Liver (tissue), 8 donors: ENCODE measurements at regions not wholly inside any gene's neighbourhood (a gene's known extent, or its start where the extent isn't known, plus 50 kb on each side); places are given as distances from the start of the nearest gene placed in this dataset.

Source experiments
- DNase-seq: peaks from one replicate; pipeline ENCODE4 v3.0.0-alpha.2; 2017; ENCODE audit warnings: low spot score
- H3K27ac ChIP-seq, 2 donors: one replicate each; pipeline ENCODE4 v1.7.0; 2013; ENCODE audit warnings: inconsistent platforms in 2 of 2, low read length in 2 of 2, control low read depth in 1 of 2, low read depth in 1 of 2, mild to moderate bottlenecking in 1 of 2
- H3K27me3 ChIP-seq, 4 donors: one replicate each; pipeline versions ENCODE4 v1.6.1 to v1.7.0; 2013; ENCODE audit warnings: low read length in 3 of 4, inconsistent platforms in 1 of 4, mild to moderate bottlenecking in 1 of 4, moderate library complexity in 1 of 4; ENCODE audit not compliant: control insufficient read depth in 4 of 4, insufficient read depth in 4 of 4
- H3K36me3 ChIP-seq, 4 donors: one replicate each; pipeline versions ENCODE4 v1.6.1 to v1.7.0; 2013; ENCODE audit warnings: low read length in 3 of 4, mild to moderate bottlenecking in 3 of 4, low read depth in 1 of 4, moderate library complexity in 1 of 4; ENCODE audit not compliant: control insufficient read depth in 4 of 4, insufficient read depth in 3 of 4
- H3K4me1 ChIP-seq, 4 donors: one replicate each; pipeline versions ENCODE4 v1.6.1 to v1.7.0; 2013; ENCODE audit warnings: low read length in 3 of 4, mild to moderate bottlenecking in 3 of 4, moderate library complexity in 1 of 4; ENCODE audit not compliant: control insufficient read depth in 4 of 4, insufficient read depth in 4 of 4
- H3K4me3 ChIP-seq, 3 donors: one replicate each; pipeline versions ENCODE4 v1.6.1 to v1.7.0; 2013; ENCODE audit warnings: low read length in 3 of 3, control low read depth in 1 of 3, low read depth in 1 of 3, mild to moderate bottlenecking in 1 of 3
- H3K9ac ChIP-seq, 2 donors: one replicate each; pipeline ENCODE4 v1.7.0; 2013; ENCODE audit warnings: low read length in 2 of 2, mild to moderate bottlenecking in 2 of 2, moderate library complexity in 2 of 2, control low read depth in 1 of 2, low read depth in 1 of 2
- H3K9me3 ChIP-seq, 4 donors: one replicate each; pipeline versions ENCODE4 v1.6.1 to v1.7.0; 2013; ENCODE audit warnings: low read length in 3 of 4; ENCODE audit not compliant: control insufficient read depth in 4 of 4
- ATF3 ChIP-seq: IDR thresholded peaks from 2 replicates; pipeline ENCODE4 v1.6.1; 2016; ENCODE audit warnings: antibody characterized with exemption
- EGR1 ChIP-seq, 2 donors: IDR thresholded peaks; 2 replicates each; pipeline ENCODE4 v1.6.1; 2016 to 2018; ENCODE audit warnings: antibody characterized with exemption in 2 of 2, low read depth in 2 of 2
- FOXA1 ChIP-seq: IDR thresholded peaks from 2 replicates; pipeline ENCODE4 v1.6.1; 2016; ENCODE audit warnings: antibody characterized with exemption
- FOXA2 ChIP-seq: IDR thresholded peaks from 2 replicates; pipeline ENCODE4 v1.6.1; 2016; ENCODE audit warnings: antibody characterized with exemption
- GABPA ChIP-seq, 2 donors: IDR thresholded peaks in 1 of 2; conservative IDR thresholded peaks in 1 of 2; 2 replicates each; pipeline ENCODE4 v1.6.1; 2016; ENCODE audit warnings: antibody characterized with exemption in 2 of 2, mild to moderate bottlenecking in 1 of 2, moderate library complexity in 1 of 2
- HNF4A ChIP-seq, 2 donors: conservative IDR thresholded peaks; 2 replicates each; pipeline ENCODE4 v1.6.1; 2016; ENCODE audit warnings: antibody characterized with exemption in 2 of 2, mild to moderate bottlenecking in 2 of 2
- HNF4G ChIP-seq: IDR thresholded peaks from 2 replicates; pipeline ENCODE4 v1.6.1; 2016; ENCODE audit warnings: antibody characterized with exemption
- JUND ChIP-seq, 2 donors: IDR thresholded peaks; 2 replicates each; pipeline ENCODE4 v1.6.1; 2016; ENCODE audit warnings: antibody characterized with exemption in 2 of 2
- NR2F2 ChIP-seq: IDR thresholded peaks from 2 replicates; pipeline ENCODE4 v1.6.1; 2016; ENCODE audit warnings: antibody characterized with exemption
- RXRA ChIP-seq, 2 donors: IDR thresholded peaks; 2 replicates each; pipeline ENCODE4 v1.6.1; 2017 to 2018; ENCODE audit warnings: antibody characterized with exemption in 2 of 2, mild to moderate bottlenecking in 1 of 2
- SP1 ChIP-seq: IDR thresholded peaks from 2 replicates; pipeline ENCODE4 v1.6.1; 2018; ENCODE audit warnings: antibody characterized with exemption, mild to moderate bottlenecking
- TAF1 ChIP-seq: conservative IDR thresholded peaks from 2 replicates; pipeline ENCODE4 v1.6.1; 2016; ENCODE audit warnings: antibody characterized with exemption, mild to moderate bottlenecking
- YY1 ChIP-seq: IDR thresholded peaks from 2 replicates; pipeline ENCODE4 v1.6.1; 2016; ENCODE audit warnings: antibody characterized with exemption, mild to moderate bottlenecking
- ZBTB33 ChIP-seq: IDR thresholded peaks from 2 replicates; pipeline ENCODE4 v1.6.1; 2016; ENCODE audit warnings: antibody characterized with exemption
- WGBS: extraction: QIAGEN DNeasy Blood & Tissue Kit; methylation state at CpG from one replicate; pipeline ENCODE4 v1.1.7; 2013; 5-methylcytosine and 5-hydroxymethylcytosine counted together
- TF ChIP-seq, protein P1 (sequence below): IDR thresholded peaks from 2 replicates; pipeline ENCODE4 v1.6.1; 2016; ENCODE audit warnings: antibody characterized with exemption, mild to moderate bottlenecking
- TF ChIP-seq, protein P2 (sequence below): IDR thresholded peaks from 2 replicates; pipeline ENCODE4 v1.6.1; 2016; ENCODE audit warnings: antibody characterized with exemption
- TF ChIP-seq, protein P3 (sequence below): fragments of 150-350 bp; IDR thresholded peaks from 2 replicates; pipeline ENCODE4 v1.5.1; 2017; ENCODE audit warnings: improper control_type of control experiment, low read depth, low read length; ENCODE audit not compliant: missing input control
- donor health status: healthy.
- donor health status: healthy.
- donor health status: healthy.
- donor health status: healthy.
- donor health status: healthy.

DNA sequence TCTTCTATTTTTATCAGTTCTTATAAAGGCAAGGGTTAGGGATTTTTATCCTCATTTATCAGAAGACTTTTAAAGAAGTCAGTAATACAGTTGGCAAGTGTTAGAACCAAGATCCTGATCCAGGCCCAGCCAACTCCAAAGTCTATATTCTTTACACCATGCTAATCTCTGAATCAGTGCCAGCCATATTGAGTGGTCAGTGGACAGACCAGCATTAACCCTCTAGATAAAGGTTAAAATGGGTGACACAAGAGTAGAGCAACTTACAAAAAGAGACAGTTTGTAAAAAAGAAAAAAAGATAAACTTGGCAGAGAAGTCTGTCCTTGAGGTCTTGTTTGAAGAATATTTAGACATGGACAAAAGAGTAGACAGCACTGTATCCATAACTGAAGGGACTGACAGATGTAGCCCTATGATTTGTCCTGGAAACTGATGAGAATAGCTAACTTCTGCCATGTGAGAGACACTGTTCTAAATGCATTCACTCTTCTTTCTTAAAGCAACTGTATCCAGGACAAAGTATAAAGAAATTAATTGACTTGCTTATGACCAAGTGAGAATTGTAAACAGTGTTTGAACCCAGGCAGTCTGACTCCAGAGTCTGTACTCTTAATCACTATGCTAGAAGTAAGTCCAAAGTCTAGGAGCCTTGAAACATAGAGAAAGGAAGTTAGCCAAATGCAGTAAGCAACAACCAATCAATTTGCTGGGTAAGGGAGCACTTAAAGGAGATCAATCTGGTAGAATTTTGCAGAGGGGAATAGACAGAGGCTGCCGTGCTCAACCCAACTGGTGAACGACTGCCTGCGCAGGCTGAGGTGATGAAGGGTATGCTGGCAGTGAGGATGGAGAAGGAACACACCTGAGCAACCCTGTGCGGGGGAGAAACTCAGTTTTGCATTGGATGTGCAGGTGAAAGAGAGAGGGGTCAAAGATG is 103.7 kb downstream of the TTC6 start:
- Histone ChIP-seq H3K9me3 (no peaks in the 10 kb centered on the region), H3K4me3 (no peak overlapping the region), H3K9ac (no peak overlapping the region), H3K27me3 (no peaks in the 10 kb centered on the region), H3K4me1 (no peaks in the 10 kb centered on the region), H3K27ac (no peak overlapping the region), H3K36me3 (peaks cover 0 to 9% (median 0%) of the 10 kb centered on the region in 4 donors)
- WGBS, result 91% methylated on average over 4 of the region's 4 CpGs
- TF ChIP-seq, protein P1, sequence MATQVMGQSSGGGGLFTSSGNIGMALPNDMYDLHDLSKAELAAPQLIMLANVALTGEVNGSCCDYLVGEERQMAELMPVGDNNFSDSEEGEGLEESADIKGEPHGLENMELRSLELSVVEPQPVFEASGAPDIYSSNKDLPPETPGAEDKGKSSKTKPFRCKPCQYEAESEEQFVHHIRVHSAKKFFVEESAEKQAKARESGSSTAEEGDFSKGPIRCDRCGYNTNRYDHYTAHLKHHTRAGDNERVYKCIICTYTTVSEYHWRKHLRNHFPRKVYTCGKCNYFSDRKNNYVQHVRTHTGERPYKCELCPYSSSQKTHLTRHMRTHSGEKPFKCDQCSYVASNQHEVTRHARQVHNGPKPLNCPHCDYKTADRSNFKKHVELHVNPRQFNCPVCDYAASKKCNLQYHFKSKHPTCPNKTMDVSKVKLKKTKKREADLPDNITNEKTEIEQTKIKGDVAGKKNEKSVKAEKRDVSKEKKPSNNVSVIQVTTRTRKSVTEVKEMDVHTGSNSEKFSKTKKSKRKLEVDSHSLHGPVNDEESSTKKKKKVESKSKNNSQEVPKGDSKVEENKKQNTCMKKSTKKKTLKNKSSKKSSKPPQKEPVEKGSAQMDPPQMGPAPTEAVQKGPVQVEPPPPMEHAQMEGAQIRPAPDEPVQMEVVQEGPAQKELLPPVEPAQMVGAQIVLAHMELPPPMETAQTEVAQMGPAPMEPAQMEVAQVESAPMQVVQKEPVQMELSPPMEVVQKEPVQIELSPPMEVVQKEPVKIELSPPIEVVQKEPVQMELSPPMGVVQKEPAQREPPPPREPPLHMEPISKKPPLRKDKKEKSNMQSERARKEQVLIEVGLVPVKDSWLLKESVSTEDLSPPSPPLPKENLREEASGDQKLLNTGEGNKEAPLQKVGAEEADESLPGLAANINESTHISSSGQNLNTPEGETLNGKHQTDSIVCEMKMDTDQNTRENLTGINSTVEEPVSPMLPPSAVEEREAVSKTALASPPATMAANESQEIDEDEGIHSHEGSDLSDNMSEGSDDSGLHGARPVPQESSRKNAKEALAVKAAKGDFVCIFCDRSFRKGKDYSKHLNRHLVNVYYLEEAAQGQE, result no peak
- TF ChIP-seq FOXA1 (no peak), HNF4A (conservative IDR thresholded peaks at IDR 0.05) (peak in 1 of 2 donors; percentile 33), YY1 (no peak), GABPA (IDR thresholded peaks at IDR 0.05 in 1 of 2, conservative IDR thresholded peaks at IDR 0.05 in 1 of 2) (no peak), SP1 (no peak), ZBTB33 (no peak)
- TF ChIP-seq, protein P2, sequence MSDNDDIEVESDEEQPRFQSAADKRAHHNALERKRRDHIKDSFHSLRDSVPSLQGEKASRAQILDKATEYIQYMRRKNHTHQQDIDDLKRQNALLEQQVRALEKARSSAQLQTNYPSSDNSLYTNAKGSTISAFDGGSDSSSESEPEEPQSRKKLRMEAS, result no peak
- no peak for DNase-seq

GRCh38 chr14:37707716-37708115 is 112.3 kb downstream of the TTC6 start:
- DNase-seq, result no peak
- H3K4me1 ChIP-seq, result peaks cover 0 to 17% (median 13%) of the 10 kb centered on the region in 4 donors
- no peak overlapping the region for H3K4me3 ChIP-seq
- 86% methylated on average over 2 of the region's 2 CpGs for WGBS
- no peaks in the 10 kb centered on the region for H3K27me3 ChIP-seq
- H3K36me3 ChIP-seq, result peaks cover 0 to under 1% (median 0%) of the 10 kb centered on the region in 4 donors
- TF ChIP-seq ATF3 (no peak), RXRA (IDR thresholded peaks at IDR 0.05) (no peak), FOXA2 (no peak), TAF1 (no peak), HNF4A (conservative IDR thresholded peaks at IDR 0.05) (no peak), JUND (IDR thresholded peaks at IDR 0.05) (no peak), SP1 (no peak), EGR1 (IDR thresholded peaks at IDR 0.05; ENCODE audit: low read depth in 2 of 2) (no peak), NR2F2 (no peak), HNF4G (no peak), YY1 (no peak)
- TF ChIP-seq, protein P1, result no peak
- TF ChIP-seq, protein P3, sequence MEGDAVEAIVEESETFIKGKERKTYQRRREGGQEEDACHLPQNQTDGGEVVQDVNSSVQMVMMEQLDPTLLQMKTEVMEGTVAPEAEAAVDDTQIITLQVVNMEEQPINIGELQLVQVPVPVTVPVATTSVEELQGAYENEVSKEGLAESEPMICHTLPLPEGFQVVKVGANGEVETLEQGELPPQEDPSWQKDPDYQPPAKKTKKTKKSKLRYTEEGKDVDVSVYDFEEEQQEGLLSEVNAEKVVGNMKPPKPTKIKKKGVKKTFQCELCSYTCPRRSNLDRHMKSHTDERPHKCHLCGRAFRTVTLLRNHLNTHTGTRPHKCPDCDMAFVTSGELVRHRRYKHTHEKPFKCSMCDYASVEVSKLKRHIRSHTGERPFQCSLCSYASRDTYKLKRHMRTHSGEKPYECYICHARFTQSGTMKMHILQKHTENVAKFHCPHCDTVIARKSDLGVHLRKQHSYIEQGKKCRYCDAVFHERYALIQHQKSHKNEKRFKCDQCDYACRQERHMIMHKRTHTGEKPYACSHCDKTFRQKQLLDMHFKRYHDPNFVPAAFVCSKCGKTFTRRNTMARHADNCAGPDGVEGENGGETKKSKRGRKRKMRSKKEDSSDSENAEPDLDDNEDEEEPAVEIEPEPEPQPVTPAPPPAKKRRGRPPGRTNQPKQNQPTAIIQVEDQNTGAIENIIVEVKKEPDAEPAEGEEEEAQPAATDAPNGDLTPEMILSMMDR, result no peak
- H3K27ac ChIP-seq, result no peak overlapping the region
- H3K9me3 ChIP-seq, result no peaks in the 10 kb centered on the region
- no peak overlapping the region for H3K9ac ChIP-seq
